ENCODE measurements at regions not wholly inside any gene's neighbourhood (a gene's known extent, or its start where the extent isn't known, plus 50 kb on each side); places are given as distances from the start of the nearest gene placed in this dataset.

GRCh38 chr3:106268696-106269095 is 399.9 kb upstream of the CBLB start:
- Histone ChIP-seq H3K4me3 (ENCODE audit: low read depth, low read length) (no peak overlapping the region), H3K4me1 (no peaks in the 10 kb centered on the region), H3K27ac (no peak overlapping the region), H3K36me3 (ENCODE audit: control insufficient read depth, insufficient read depth, low read length) (no peaks in the 10 kb centered on the region), H2AFZ (no peak overlapping the region), H3K4me2 (ENCODE audit: low read length) (no peak overlapping the region), H3K27me3 (ENCODE audit: control insufficient read depth, insufficient read depth, low read length) (no peaks in the 10 kb centered on the region), H3K9ac (no peak overlapping the region), H3K9me3 (ENCODE audit: control insufficient read depth, low read length) (no peaks in the 10 kb centered on the region), H3K79me2 (no peaks in the 10 kb centered on the region)
- TF ChIP-seq CTCF (IDR thresholded peaks at IDR 0.05) = no peak

- Histone ChIP-seq H3K4me3 (ENCODE audit: low read depth, low read length) (no peak overlapping the region), H3K4me1 (no peaks in the 10 kb centered on the region), H2AFZ (no peak overlapping the region), H3K4me2 (ENCODE audit: low read length) (no peak overlapping the region), H3K36me3 (ENCODE audit: control insufficient read depth, insufficient read depth, low read length) (no peaks in the 10 kb centered on the region), H3K9ac (no peak overlapping the region), H3K27me3 (ENCODE audit: control insufficient read depth, insufficient read depth, low read length) (no peaks in the 10 kb centered on the region), H3K79me2 (no peaks in the 10 kb centered on the region), H3K27ac (no peak overlapping the region), H3K9me3 (ENCODE audit: control insufficient read depth, low read length) (no peaks in the 10 kb centered on the region)
- no peak for TF ChIP-seq CTCF (IDR thresholded peaks at IDR 0.05)
Observed at GRCh38 chr3:106272302-106272701, 403.5 kb upstream of the CBLB start.

- Histone ChIP-seq H3K36me3 (ENCODE audit: control insufficient read depth, insufficient read depth, low read length) (no peaks in the 10 kb centered on the region), H2AFZ (no peak overlapping the region), H3K9ac (no peak overlapping the region), H3K79me2 (no peaks in the 10 kb centered on the region), H3K27ac (no peak overlapping the region), H3K4me3 (ENCODE audit: low read depth, low read length) (no peak overlapping the region), H3K4me2 (ENCODE audit: low read length) (no peak overlapping the region), H3K4me1 (no peaks in the 10 kb centered on the region), H3K27me3 (ENCODE audit: control insufficient read depth, insufficient read depth, low read length) (no peaks in the 10 kb centered on the region), H3K9me3 (ENCODE audit: control insufficient read depth, low read length) (no peaks in the 10 kb centered on the region)
- TF ChIP-seq CTCF (IDR thresholded peaks at IDR 0.05) = no peak
Observed at GRCh38 chr3:106275592-106275991, 406.8 kb upstream of the CBLB start.

GRCh38 chr3:106276151-106276550 is 407.3 kb upstream of the CBLB start:
- H3K9me3 ChIP-seq (ENCODE audit: control insufficient read depth, low read length) = no peaks in the 10 kb centered on the region
- no peaks in the 10 kb centered on the region for H3K4me1 ChIP-seq
- no peak overlapping the region for H3K27ac ChIP-seq
- no peak overlapping the region for H3K4me3 ChIP-seq (ENCODE audit: low read depth, low read length)
- no peaks in the 10 kb centered on the region for H3K27me3 ChIP-seq (ENCODE audit: control insufficient read depth, insufficient read depth, low read length)
- H2AFZ ChIP-seq = no peak overlapping the region
- no peak for TF ChIP-seq CTCF (IDR thresholded peaks at IDR 0.05)
- no peak overlapping the region for H3K9ac ChIP-seq
- no peaks in the 10 kb centered on the region for H3K79me2 ChIP-seq
- no peaks in the 10 kb centered on the region for H3K36me3 ChIP-seq (ENCODE audit: control insufficient read depth, insufficient read depth, low read length)
- no peak overlapping the region for H3K4me2 ChIP-seq (ENCODE audit: low read length)

GRCh38 chr3:106276755-106277612 is 408.2 kb upstream of the CBLB start:
- H3K27ac ChIP-seq = no peak overlapping the region
- H2AFZ ChIP-seq = no peak overlapping the region
- H3K27me3 ChIP-seq (ENCODE audit: control insufficient read depth, insufficient read depth, low read length) = no peaks in the 10 kb centered on the region
- TF ChIP-seq CTCF (IDR thresholded peaks at IDR 0.05) = no peak
- no peaks in the 10 kb centered on the region for H3K79me2 ChIP-seq
- no peak overlapping the region for H3K4me2 ChIP-seq (ENCODE audit: low read length)
- no peak overlapping the region for H3K4me3 ChIP-seq (ENCODE audit: low read depth, low read length)
- no peak overlapping the region for H3K9ac ChIP-seq
- no peaks in the 10 kb centered on the region for H3K9me3 ChIP-seq (ENCODE audit: control insufficient read depth, low read length)
- H3K4me1 ChIP-seq = no peaks in the 10 kb centered on the region
- H3K36me3 ChIP-seq (ENCODE audit: control insufficient read depth, insufficient read depth, low read length) = no peaks in the 10 kb centered on the region

All from parathyroid adenoma (tissue), 2 donors.